ENCODE measurements at regions not wholly inside any gene's neighbourhood (a gene's known extent, or its start where the extent isn't known, plus 50 kb on each side); places are given as distances from the start of the nearest gene placed in this dataset.

- H3K27ac Mint-ChIP-seq: no peak overlapping the region
- Histone ChIP-seq H3T11ph (ENCODE audit: low read length) (no peak overlapping the region), H4K5ac (ENCODE audit: insufficient read length, low read depth, low read length) (no peak overlapping the region), H3K14ac (ENCODE audit: insufficient read depth, low read length) (no peak overlapping the region), H3K9me3 (ENCODE audit: control insufficient read depth, low read depth, low read length) (no peaks in the 10 kb centered on the region), H3K9ac (ENCODE audit: extremely low read depth, insufficient read length, low read length) (no peak overlapping the region), H3K79me2 (ENCODE audit: insufficient read depth, low read length) (no peaks in the 10 kb centered on the region), H3K4me1 (ENCODE audit: insufficient read depth, low read length) (peaks cover 3% of the 10 kb centered on the region; the same call in 1 of the 2 replicates), H3K27me3 (ENCODE audit: insufficient read depth, low read length) (no peaks in the 10 kb centered on the region), H2BK120ac (ENCODE audit: low read depth, low read length, poor library complexity, severe bottlenecking) (no peak overlapping the region), H2AK5ac (ENCODE audit: insufficient read length, low read length) (no peak overlapping the region), H2BK5ac (ENCODE audit: insufficient read length, low read length) (no peak overlapping the region), H3K23me2 (ENCODE audit: insufficient read length, low read depth, low read length, poor library complexity, severe bottlenecking) (no peaks in the 10 kb centered on the region), H4K8ac (replicated peaks; ENCODE audit: insufficient read length, low read depth, low read length) (no peak overlapping the region), H3K79me1 (ENCODE audit: insufficient read depth, low read depth, low read length, poor library complexity, severe bottlenecking) (no peaks in the 10 kb centered on the region), H4K91ac (ENCODE audit: insufficient read length, low read depth, low read length) (no peak overlapping the region), H2BK20ac (ENCODE audit: low read depth, low read length, poor library complexity, severe bottlenecking) (no peak overlapping the region), H3K23ac (ENCODE audit: insufficient read length, low read depth, low read length) (no peak overlapping the region), H3K27ac (ENCODE audit: insufficient read length, low read depth, low read length) (no peak overlapping the region), H3K4ac (ENCODE audit: low read depth, low read length) (no peak overlapping the region), H3K18ac (ENCODE audit: insufficient read length, low read depth, low read length) (no peak overlapping the region), H2BK12ac (ENCODE audit: insufficient read length, low read depth, low read length) (no peak overlapping the region), H3K4me2 (ENCODE audit: insufficient read depth, insufficient read length, low read length) (no peak overlapping the region), H2BK15ac (ENCODE audit: low read depth, low read length) (no peak overlapping the region), H4K20me1 (ENCODE audit: control insufficient read depth, insufficient read depth, insufficient read length) (no peaks in the 10 kb centered on the region), H2AFZ (ENCODE audit: low read length) (no peak overlapping the region), H3K56ac (ENCODE audit: insufficient read length, low read depth, low read length) (no peak overlapping the region)
- WGBS (ENCODE audit: extremely low coverage, insufficient read length, low lambda C conversion rate): no CpG with 5 or more reads among the region's 4 CpGs
- H3K9me3 Mint-ChIP-seq: no peaks in the 10 kb centered on the region; a peak in 1 of 5 replicates
- no peaks in the 10 kb centered on the region for H3K27me3 Mint-ChIP-seq (ENCODE audit: low read depth)
- DNase-seq: no peak
- peaks cover 18 to 25% of the 10 kb centered on the region in 2 experiments for H3K4me1 Mint-ChIP-seq
- no peak overlapping the region for H3K4me3 Mint-ChIP-seq
- H3K36me3 Mint-ChIP-seq (ENCODE audit: insufficient read depth in 1 of 3, low read depth in 3 of 3): no peaks in the 10 kb centered on the region; a peak in 1 of 7 replicates
- TF ChIP-seq CTCF (conservative IDR thresholded peaks at IDR 0.05): no peak
Measured at GRCh38 chr2:220985561-220985960, 586.5 kb downstream of the EPHA4 start.
